ENCODE measurements at regions not wholly inside any gene's neighbourhood (a gene's known extent, or its start where the extent isn't known, plus 50 kb on each side); places are given as distances from the start of the nearest gene placed in this dataset.

DNA sequence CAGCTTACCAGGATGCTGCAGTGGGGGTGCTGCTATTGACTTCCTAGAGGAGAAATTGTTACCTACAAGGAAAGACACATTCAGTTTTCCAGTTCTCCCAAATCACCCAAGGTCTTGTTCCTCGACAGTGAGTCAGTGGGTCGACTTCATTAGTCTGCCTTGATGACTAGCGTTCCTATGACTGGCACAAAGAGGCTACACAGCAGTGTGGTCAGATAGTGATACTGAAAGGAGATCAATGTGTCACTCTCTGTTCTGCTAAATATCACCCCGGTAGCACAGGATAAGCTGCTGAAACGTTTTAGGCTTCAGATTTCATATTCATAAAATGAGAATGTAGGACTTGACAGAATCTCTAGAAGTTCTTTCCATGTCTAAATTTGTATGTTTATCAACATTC lies 357.4 kb downstream of the LMX1A start:
- in situ Hi-C loops (cut with HindIII; ENCODE audit: low sequenced_read_pairs) = loop anchor here (5.0 kb wide), 1 partner anchor 72 kb away; no protein-coding TSS in a partner anchor
- no peak for DNase-seq (ENCODE audit: low read depth)
- H3K4me3 ChIP-seq (ENCODE audit: low read depth, low read length) = no peak overlapping the region

DNA sequence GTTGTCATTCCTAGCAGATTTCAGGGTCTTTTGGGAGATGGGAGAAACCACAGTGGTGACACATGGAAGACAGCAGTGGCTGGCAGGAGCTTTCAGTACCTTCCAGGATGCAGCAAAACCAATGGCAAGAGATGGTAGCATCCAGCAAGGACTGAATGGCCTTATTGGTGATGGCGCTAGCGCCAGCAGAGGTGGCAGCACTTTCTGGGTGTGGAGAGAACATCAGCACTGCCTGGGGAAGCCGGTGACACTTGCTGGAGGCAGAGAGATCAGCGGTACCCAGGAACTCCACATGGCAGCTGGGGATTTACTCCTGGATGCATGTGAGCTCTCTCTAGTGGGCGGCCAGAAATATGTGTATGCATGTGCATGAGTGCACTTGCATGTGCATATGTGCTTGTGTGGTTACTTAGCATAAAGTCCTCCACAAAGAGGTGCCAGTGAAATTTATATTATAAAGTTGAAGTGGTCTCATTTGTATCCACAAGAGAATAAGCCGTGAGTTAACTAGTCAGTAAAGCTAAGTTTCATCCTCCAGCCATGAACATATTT lies 364.7 kb downstream of the LMX1A start:
- in situ Hi-C loops (cut with HindIII; ENCODE audit: low sequenced_read_pairs) = no loop called here
- TF ChIP-seq, protein P1, sequence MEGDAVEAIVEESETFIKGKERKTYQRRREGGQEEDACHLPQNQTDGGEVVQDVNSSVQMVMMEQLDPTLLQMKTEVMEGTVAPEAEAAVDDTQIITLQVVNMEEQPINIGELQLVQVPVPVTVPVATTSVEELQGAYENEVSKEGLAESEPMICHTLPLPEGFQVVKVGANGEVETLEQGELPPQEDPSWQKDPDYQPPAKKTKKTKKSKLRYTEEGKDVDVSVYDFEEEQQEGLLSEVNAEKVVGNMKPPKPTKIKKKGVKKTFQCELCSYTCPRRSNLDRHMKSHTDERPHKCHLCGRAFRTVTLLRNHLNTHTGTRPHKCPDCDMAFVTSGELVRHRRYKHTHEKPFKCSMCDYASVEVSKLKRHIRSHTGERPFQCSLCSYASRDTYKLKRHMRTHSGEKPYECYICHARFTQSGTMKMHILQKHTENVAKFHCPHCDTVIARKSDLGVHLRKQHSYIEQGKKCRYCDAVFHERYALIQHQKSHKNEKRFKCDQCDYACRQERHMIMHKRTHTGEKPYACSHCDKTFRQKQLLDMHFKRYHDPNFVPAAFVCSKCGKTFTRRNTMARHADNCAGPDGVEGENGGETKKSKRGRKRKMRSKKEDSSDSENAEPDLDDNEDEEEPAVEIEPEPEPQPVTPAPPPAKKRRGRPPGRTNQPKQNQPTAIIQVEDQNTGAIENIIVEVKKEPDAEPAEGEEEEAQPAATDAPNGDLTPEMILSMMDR (IDR thresholded peaks at IDR 0.05; ENCODE audit: low read depth, low read length, missing control alignments) = no peak
- DNase-seq (ENCODE audit: low read depth) = no peak
- no peak overlapping the region for H3K4me3 ChIP-seq (ENCODE audit: low read depth, low read length)

More for the DNA sequence above, 357.4 kb downstream of the LMX1A start:
- TF ChIP-seq, protein P1 (IDR thresholded peaks at IDR 0.05; ENCODE audit: low read depth, low read length, missing control alignments) = no peak

DNA sequence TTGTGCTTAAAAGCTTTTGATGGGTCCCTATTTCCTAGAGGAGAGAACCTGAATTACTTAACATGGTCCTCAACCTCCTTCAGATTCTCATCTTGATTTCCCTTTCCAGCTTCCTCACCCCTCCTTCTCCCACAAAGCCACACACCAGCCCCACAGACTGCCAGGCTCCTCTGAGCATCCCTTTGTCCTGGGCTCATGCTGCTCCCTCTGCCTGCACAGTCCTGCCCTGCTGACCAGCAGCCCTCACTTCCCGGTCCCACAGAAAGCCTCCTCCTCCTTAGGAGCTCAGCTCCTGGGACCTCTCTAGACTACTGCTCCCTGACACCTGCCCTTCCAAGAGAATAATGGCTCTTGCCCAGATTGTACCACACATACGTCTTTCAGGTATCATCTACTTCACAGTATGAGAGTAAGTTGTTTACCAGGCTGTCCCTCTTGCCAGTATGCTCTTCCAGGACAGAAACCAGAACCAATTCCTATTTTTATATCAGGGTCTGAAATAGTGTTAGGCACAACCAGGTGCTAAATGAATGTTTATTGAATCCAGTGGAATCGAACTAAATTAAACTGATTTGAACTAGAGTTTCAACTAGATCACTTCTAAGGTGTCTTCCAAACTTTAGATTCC lies 373.4 kb downstream of the LMX1A start:
- DNase-seq (ENCODE audit: low read depth) = no peak
- in situ Hi-C loops (cut with HindIII; ENCODE audit: low sequenced_read_pairs) = loop anchor here (5.0 kb wide), 1 partner anchor 59 kb away; no protein-coding TSS in a partner anchor
- no peak overlapping the region for H3K4me3 ChIP-seq (ENCODE audit: low read depth, low read length)
- TF ChIP-seq, protein P1 (IDR thresholded peaks at IDR 0.05; ENCODE audit: low read depth, low read length, missing control alignments) = no peak

DNA sequence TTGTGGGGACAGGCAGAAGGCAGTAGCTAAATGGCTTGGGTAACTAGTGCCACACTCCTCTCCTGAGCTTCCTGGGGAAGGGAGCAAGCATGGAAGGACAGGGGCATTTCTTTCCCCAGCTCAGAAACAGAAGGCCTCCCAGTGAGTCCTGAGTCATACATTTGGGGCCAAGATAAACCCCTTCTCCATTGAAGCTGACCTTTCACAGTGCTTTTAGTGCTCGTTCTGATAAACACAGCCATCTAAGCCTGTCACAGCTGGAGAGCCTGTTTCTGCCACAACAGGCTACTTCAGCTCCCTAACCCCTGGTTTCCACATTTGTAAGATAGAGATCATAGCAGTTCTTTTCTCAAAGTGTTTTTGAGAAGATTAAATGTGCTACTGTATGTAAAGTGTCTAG lies 374.0 kb downstream of the LMX1A start:
- H3K4me3 ChIP-seq (ENCODE audit: low read depth, low read length) = no peak overlapping the region
- DNase-seq (ENCODE audit: low read depth) = no peak
- TF ChIP-seq, protein P1 (IDR thresholded peaks at IDR 0.05; ENCODE audit: low read depth, low read length, missing control alignments) = no peak
- in situ Hi-C loops (cut with HindIII; ENCODE audit: low sequenced_read_pairs) = loop anchor here (5.0 kb wide), 1 partner anchor 60 kb away; no protein-coding TSS in a partner anchor

DNA sequence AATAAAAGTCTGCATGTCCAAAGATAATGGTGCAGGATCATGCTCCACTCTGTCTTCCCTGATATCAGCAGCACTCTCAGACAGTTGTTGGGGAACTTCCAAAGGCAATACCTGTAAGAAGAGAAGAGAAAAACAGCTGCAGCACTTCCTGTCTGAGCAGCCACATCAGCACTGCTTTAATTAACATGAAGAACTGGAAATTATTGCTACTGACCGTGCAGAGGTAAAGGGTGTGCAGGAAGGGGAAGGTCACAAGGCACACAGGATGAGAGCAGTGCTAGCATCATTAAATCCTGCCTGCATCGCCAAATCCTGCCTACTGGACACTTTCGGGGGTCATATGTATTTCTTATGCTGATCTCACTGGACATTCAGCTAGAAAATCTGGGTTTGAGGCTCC lies 379.0 kb downstream of the LMX1A start:
- no peak overlapping the region for H3K4me3 ChIP-seq (ENCODE audit: low read depth, low read length)
- TF ChIP-seq, protein P1 (IDR thresholded peaks at IDR 0.05; ENCODE audit: low read depth, low read length, missing control alignments) = no peak
- DNase-seq (ENCODE audit: low read depth) = no peak
- in situ Hi-C loops (cut with HindIII; ENCODE audit: low sequenced_read_pairs) = no loop called here

DNA sequence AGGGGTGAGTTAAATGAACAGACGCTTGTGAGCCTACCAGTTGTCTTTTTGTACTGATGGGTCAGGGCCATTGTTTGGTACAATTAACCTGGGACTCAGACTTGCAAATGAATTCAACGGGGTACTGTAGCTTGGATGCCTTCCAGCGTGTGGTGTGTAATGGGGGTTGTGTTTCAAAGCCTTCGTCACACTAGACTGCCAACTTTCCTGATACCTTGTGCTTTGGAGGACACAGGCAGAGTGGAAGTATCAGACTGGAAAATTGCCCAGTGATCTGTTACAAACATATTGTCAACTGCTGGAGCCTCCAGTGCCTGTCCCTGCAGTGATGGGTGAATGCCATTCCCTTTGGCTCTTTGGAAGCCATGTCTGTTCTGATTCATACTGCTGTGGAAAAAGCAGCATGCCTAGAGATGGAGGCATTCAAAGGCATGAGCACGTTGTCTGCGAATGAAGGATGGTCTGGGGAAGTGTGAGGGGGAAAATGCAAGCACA lies 384.5 kb downstream of the LMX1A start:
- in situ Hi-C loops (cut with HindIII; ENCODE audit: low sequenced_read_pairs) = no loop called here
- no peak overlapping the region for H3K4me3 ChIP-seq (ENCODE audit: low read depth, low read length)
- DNase-seq (ENCODE audit: low read depth) = no peak
- TF ChIP-seq, protein P1 (IDR thresholded peaks at IDR 0.05; ENCODE audit: low read depth, low read length, missing control alignments) = no peak

Measured in astrocyte of the cerebellum (primary cell).